AG09319 (cell line): ENCODE measurements at regions not wholly inside any gene's neighbourhood (a gene's known extent, or its start where the extent isn't known, plus 50 kb on each side); places are given as distances from the start of the nearest gene placed in this dataset.

Source experiments
- DNase-seq: peaks from one replicate; pipeline ENCODE4 v3.0.0-alpha.2; 2010; ENCODE audit warnings: low read depth; ENCODE audit errors: extremely low read depth
- CTCF ChIP-seq: IDR thresholded peaks from 2 replicates; pipeline ENCODE4 v1.5.1; 2011; ENCODE audit warnings: low read depth, mild to moderate bottlenecking, inconsistent platforms, low read length, moderate library complexity

- no peak for TF ChIP-seq CTCF
These were observed 1209.3 kb upstream of the CDH6 start for GRCh38 chr5:29984156-29984540.

GRCh38 chr5:29983528-29984155 is 1209.8 kb upstream of the CDH6 start:
- TF ChIP-seq CTCF, result no peak

More at GRCh38 chr5:29984156-29984540, 1209.3 kb upstream of the CDH6 start:
- no peak for DNase-seq

GRCh38 chr5:29982457-29982856 is 1211.0 kb upstream of the CDH6 start:
- no peak for DNase-seq
- no peak for TF ChIP-seq CTCF

More at GRCh38 chr5:29983528-29984155, 1209.8 kb upstream of the CDH6 start:
- no peak for DNase-seq

GRCh38 chr5:29972597-29972996 is 1220.9 kb upstream of the CDH6 start:
- TF ChIP-seq CTCF, result no peak
- no peak for DNase-seq

- no peak for TF ChIP-seq CTCF
- no peak for DNase-seq
These were observed 1229.5 kb upstream of the CDH6 start for GRCh38 chr5:29963956-29964355.

GRCh38 chr5:29960323-29960722 is 1233.2 kb upstream of the CDH6 start:
- TF ChIP-seq CTCF, result no peak
- DNase-seq, result no peak

GRCh38 chr5:29950416-29951145 is 1242.9 kb upstream of the CDH6 start:
- TF ChIP-seq CTCF, result no peak
- no peak for DNase-seq
